DND-41 (cell line): ENCODE measurements at regions not wholly inside any gene's neighbourhood (a gene's known extent, or its start where the extent isn't known, plus 50 kb on each side); places are given as distances from the start of the nearest gene placed in this dataset.

Experiments
- EZH2 ChIP-seq: IDR thresholded peaks from 3 replicates; pipeline ENCODE4 v1.6.1; 2012; ENCODE audit warnings: borderline replicate concordance, low read depth, mild to moderate bottlenecking, moderate library complexity, low read length, inconsistent platforms; ENCODE audit not compliant: severe bottlenecking
- TF ChIP-seq, protein P1 (sequence below): IDR thresholded peaks from 2 replicates; pipeline ENCODE4 v1.5.1; 2012; ENCODE audit warnings: borderline replicate concordance, low read length, moderate library complexity, mild to moderate bottlenecking; ENCODE audit not compliant: poor library complexity, severe bottlenecking; ENCODE audit errors: extremely low read depth

DNA sequence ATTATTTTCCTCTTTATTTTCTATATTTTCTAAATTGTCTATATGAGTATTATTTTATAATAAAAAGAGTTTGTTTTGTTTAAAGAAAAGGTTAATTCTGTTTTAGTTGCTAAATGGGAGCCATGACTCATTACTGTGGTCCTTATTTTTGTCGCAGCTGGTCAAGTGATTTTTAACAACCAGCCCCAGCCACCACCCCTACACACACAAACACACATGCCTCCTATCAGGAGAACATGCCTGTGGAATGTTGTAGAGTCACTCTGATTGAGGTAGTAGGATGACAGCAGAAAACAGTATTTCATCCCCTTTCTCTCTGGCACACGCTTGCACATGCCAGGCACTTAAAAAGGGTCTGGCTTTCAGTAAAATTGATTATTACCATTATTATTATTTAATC, 68.6 kb upstream of the GDF10 start:
- TF ChIP-seq EZH2, result no peak
- TF ChIP-seq, protein P1, sequence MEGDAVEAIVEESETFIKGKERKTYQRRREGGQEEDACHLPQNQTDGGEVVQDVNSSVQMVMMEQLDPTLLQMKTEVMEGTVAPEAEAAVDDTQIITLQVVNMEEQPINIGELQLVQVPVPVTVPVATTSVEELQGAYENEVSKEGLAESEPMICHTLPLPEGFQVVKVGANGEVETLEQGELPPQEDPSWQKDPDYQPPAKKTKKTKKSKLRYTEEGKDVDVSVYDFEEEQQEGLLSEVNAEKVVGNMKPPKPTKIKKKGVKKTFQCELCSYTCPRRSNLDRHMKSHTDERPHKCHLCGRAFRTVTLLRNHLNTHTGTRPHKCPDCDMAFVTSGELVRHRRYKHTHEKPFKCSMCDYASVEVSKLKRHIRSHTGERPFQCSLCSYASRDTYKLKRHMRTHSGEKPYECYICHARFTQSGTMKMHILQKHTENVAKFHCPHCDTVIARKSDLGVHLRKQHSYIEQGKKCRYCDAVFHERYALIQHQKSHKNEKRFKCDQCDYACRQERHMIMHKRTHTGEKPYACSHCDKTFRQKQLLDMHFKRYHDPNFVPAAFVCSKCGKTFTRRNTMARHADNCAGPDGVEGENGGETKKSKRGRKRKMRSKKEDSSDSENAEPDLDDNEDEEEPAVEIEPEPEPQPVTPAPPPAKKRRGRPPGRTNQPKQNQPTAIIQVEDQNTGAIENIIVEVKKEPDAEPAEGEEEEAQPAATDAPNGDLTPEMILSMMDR, result no peak
